ENCODE measurements at regions not wholly inside any gene's neighbourhood (a gene's known extent, or its start where the extent isn't known, plus 50 kb on each side); places are given as distances from the start of the nearest gene placed in this dataset.

DNA sequence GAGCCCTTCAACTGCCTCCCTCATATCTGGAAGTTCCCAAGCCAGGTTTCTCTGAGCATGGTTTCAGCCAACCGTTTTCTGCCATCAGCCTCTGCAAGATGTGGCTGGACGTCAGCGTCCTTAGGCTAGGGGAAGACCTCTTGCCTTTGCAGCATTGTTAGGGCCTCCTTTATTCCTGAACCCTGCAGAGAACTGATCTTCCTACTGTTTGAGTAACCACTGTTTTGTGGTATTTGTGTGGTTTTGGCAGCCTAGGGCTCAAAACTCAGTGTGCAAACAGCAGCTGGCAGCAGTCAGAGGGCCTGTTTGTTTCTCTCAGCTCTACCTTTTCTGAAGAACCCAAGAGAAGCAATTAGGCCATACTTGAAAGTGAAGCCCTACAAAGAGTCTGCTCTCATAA, 83.4 kb upstream of the SEMA3E start:
- in situ Hi-C loops (cut with HindIII; ENCODE audit: extremely low pct_ligation_motif_present, low pct_unique_long_range_greater_than_20kb): no loop called here

More for the DNA sequence above, 83.4 kb upstream of the SEMA3E start:
- no peaks in the 10 kb centered on the region for H3K4me1 ChIP-seq (ENCODE audit: insufficient read depth, low read length)
- intact Hi-C loops (cut with micrococcal nuclease; ENCODE audit: unreplicated experiment): no loop called here
- WGBS (ENCODE audit: low lambda C conversion rate): 18% methylated on average over 3 of the region's 3 CpGs
- H3K9ac ChIP-seq (ENCODE audit: insufficient read depth, low read depth, low read length): no peak overlapping the region
- no peaks in the 10 kb centered on the region for H3K27me3 ChIP-seq (ENCODE audit: control insufficient read depth in 1 of 2, insufficient read depth in 2 of 2, low read length in 2 of 2)
- ATAC-seq (no peak), DNase-seq (ENCODE audit: low spot score) (no peak), FAIRE-seq (no peak)
- H2AFZ ChIP-seq (ENCODE audit: low read length): no peak overlapping the region
- H3K27ac ChIP-seq (ENCODE audit: extremely low read length, insufficient read depth, low read length): no peak overlapping the region
- POLR2A ChIA-PET: no interaction called here
- no peak overlapping the region for H3K4me2 ChIP-seq (ENCODE audit: low read depth, low read length)
- no peak overlapping the region for H3K4me3 ChIP-seq (replicated peaks in 1 of 3; ENCODE audit: insufficient read depth in 1 of 3, low read depth in 2 of 3, low read length in 3 of 3)
- no peaks in the 10 kb centered on the region for H3K79me2 ChIP-seq (ENCODE audit: insufficient read depth, low read length)
- TF ChIP-seq ZNF24 (IDR thresholded peaks at IDR 0.05) (no peak), KLF11 (CRISPR knock-in tag; IDR thresholded peaks at IDR 0.05) (no peak), PHF21A (CRISPR knock-in tag; IDR thresholded peaks at IDR 0.05) (no peak), ZKSCAN1 (IDR thresholded peaks at IDR 0.05; ENCODE audit: low read length) (no peak), ZNF335 (CRISPR knock-in tag; IDR thresholded peaks at IDR 0.05) (no peak), ZMYM4 (CRISPR knock-in tag; IDR thresholded peaks at IDR 0.05) (no peak), RELA (CRISPR knock-in tag; IDR thresholded peaks at IDR 0.05) (no peak), EED (CRISPR knock-in tag; IDR thresholded peaks at IDR 0.05) (no peak), ATF7 (IDR thresholded peaks at IDR 0.05) (no peak), ATF7 (CRISPR knock-in tag; IDR thresholded peaks at IDR 0.05) (no peak), NR3C1 (CRISPR knock-in tag; IDR thresholded peaks at IDR 0.05) (no peak), PPARG (CRISPR knock-in tag; conservative IDR thresholded peaks at IDR 0.05) (no peak), XRCC5 (optimal IDR thresholded peaks at IDR 0.05; ENCODE audit: low read length) (no peak), NFIC (IDR thresholded peaks at IDR 0.05; ENCODE audit: low read length) (no peak), SMC3 (IDR thresholded peaks at IDR 0.05; ENCODE audit: low read length) (no peak), HNRNPK (IDR thresholded peaks at IDR 0.05; ENCODE audit: low read depth, low read length, poor library complexity, severe bottlenecking) (no peak), ZNF720 (CRISPR knock-in tag; IDR thresholded peaks at IDR 0.05) (no peak)
- TF ChIP-seq, protein P1, sequence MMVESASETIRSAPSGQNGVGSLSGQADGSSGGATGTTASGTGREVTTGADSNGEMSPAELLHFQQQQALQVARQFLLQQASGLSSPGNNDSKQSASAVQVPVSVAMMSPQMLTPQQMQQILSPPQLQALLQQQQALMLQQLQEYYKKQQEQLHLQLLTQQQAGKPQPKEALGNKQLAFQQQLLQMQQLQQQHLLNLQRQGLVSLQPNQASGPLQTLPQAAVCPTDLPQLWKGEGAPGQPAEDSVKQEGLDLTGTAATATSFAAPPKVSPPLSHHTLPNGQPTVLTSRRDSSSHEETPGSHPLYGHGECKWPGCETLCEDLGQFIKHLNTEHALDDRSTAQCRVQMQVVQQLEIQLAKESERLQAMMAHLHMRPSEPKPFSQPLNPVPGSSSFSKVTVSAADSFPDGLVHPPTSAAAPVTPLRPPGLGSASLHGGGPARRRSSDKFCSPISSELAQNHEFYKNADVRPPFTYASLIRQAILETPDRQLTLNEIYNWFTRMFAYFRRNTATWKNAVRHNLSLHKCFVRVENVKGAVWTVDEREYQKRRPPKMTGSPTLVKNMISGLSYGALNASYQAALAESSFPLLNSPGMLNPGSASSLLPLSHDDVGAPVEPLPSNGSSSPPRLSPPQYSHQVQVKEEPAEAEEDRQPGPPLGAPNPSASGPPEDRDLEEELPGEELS (CRISPR knock-in tag; IDR thresholded peaks at IDR 0.05): no peak
- TF ChIP-seq, protein P2, sequence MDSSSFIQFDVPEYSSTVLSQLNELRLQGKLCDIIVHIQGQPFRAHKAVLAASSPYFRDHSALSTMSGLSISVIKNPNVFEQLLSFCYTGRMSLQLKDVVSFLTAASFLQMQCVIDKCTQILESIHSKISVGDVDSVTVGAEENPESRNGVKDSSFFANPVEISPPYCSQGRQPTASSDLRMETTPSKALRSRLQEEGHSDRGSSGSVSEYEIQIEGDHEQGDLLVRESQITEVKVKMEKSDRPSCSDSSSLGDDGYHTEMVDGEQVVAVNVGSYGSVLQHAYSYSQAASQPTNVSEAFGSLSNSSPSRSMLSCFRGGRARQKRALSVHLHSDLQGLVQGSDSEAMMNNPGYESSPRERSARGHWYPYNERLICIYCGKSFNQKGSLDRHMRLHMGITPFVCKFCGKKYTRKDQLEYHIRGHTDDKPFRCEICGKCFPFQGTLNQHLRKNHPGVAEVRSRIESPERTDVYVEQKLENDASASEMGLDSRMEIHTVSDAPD (CRISPR knock-in tag; IDR thresholded peaks at IDR 0.05): no peak
- TF ChIP-seq, protein P3, sequence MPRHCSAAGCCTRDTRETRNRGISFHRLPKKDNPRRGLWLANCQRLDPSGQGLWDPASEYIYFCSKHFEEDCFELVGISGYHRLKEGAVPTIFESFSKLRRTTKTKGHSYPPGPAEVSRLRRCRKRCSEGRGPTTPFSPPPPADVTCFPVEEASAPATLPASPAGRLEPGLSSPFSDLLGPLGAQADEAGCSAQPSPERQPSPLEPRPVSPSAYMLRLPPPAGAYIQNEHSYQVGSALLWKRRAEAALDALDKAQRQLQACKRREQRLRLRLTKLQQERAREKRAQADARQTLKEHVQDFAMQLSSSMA (CRISPR knock-in tag; IDR thresholded peaks at IDR 0.05): no peak
- no peaks in the 10 kb centered on the region for H3K36me3 ChIP-seq (replicated peaks in 1 of 2; ENCODE audit: control insufficient read depth in 1 of 2, insufficient read depth in 2 of 2, low read length in 2 of 2)
- no peaks in the 10 kb centered on the region for H3K9me3 ChIP-seq (ENCODE audit: low read length)
- H4K20me1 ChIP-seq (ENCODE audit: insufficient read depth, low read length): no peaks in the 10 kb centered on the region
- CTCF ChIA-PET (ENCODE audit: low intra/inter-chr PET ratio, low total read pairs): no interaction called here
- no TSS peak for BruUV-seq (replicated peaks)

All from HepG2 (cell line).